ENCODE measurements at regions not wholly inside any gene's neighbourhood (a gene's known extent, or its start where the extent isn't known, plus 50 kb on each side); places are given as distances from the start of the nearest gene placed in this dataset.

DNA sequence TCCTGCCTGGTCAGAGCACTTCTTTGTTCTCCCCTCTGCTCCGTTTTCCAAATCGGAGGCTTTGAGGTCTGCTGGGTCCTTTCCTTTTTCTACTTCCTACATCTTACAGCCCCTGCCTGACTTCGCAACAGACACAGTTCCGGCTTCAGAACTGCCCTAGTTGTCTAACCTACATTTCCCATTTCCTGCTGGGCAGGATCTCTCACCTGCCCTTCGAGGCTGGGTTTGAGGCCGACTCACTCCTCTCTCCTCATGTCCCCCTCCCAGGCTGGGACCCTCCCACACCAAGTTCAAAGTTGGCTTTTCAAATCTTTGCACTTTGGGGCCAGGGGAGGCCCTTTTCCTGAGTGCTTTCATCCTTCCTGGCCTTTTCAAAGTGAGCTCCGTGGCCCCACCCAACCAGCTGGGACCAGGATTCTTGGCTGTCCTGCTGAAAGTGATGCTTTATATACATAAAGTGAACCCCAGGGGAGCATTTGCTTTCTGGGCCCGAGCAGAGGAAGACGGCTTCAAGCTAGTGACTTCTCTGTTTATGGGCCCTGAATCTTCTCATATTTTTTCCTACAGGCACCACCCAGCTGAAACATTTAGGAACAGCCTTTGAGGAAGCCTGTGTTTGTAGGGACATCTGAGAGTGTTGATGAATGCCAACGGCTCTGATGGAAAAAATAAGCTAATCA, 281.0 kb upstream of the CRY1 start:
- TF ChIP-seq CTCF (conservative IDR thresholded peaks at IDR 0.05; ENCODE audit: low read depth in 2 of 2) = no peak
- TF ChIP-seq POLR2AphosphoS5 (IDR thresholded peaks at IDR 0.05; ENCODE audit: low read depth) = no peak
- TF ChIP-seq EZH2 (IDR thresholded peaks at IDR 0.05; ENCODE audit: low read depth, unreplicated experiment) = no peak
- no peak for TF ChIP-seq EZH2phosphoT487 (IDR thresholded peaks at IDR 0.05; ENCODE audit: unreplicated experiment)
- no peak for TF ChIP-seq JUNB (IDR thresholded peaks at IDR 0.05; ENCODE audit: unreplicated experiment)
- TF ChIP-seq, protein P1, sequence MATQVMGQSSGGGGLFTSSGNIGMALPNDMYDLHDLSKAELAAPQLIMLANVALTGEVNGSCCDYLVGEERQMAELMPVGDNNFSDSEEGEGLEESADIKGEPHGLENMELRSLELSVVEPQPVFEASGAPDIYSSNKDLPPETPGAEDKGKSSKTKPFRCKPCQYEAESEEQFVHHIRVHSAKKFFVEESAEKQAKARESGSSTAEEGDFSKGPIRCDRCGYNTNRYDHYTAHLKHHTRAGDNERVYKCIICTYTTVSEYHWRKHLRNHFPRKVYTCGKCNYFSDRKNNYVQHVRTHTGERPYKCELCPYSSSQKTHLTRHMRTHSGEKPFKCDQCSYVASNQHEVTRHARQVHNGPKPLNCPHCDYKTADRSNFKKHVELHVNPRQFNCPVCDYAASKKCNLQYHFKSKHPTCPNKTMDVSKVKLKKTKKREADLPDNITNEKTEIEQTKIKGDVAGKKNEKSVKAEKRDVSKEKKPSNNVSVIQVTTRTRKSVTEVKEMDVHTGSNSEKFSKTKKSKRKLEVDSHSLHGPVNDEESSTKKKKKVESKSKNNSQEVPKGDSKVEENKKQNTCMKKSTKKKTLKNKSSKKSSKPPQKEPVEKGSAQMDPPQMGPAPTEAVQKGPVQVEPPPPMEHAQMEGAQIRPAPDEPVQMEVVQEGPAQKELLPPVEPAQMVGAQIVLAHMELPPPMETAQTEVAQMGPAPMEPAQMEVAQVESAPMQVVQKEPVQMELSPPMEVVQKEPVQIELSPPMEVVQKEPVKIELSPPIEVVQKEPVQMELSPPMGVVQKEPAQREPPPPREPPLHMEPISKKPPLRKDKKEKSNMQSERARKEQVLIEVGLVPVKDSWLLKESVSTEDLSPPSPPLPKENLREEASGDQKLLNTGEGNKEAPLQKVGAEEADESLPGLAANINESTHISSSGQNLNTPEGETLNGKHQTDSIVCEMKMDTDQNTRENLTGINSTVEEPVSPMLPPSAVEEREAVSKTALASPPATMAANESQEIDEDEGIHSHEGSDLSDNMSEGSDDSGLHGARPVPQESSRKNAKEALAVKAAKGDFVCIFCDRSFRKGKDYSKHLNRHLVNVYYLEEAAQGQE (IDR thresholded peaks at IDR 0.05; ENCODE audit: unreplicated experiment) = no peak
- no peak for TF ChIP-seq CREB1 (CRISPR knock-in tag; IDR thresholded peaks at IDR 0.05; ENCODE audit: low read depth)
- no peak for TF ChIP-seq NANOG (IDR thresholded peaks at IDR 0.05; ENCODE audit: borderline replicate concordance)

Measured in GM23338 (cell line).